GM12872 (cell line): ENCODE measurements at regions not wholly inside any gene's neighbourhood (a gene's known extent, or its start where the extent isn't known, plus 50 kb on each side); places are given as distances from the start of the nearest gene placed in this dataset.

Experiments used
- TF ChIP-seq, protein P1 (sequence below): IDR thresholded peaks from 3 replicates; pipeline ENCODE4 v1.5.1; 2011; ENCODE audit warnings: low read depth, mild to moderate bottlenecking, low read length, moderate library complexity; ENCODE audit not compliant: insufficient read depth

- TF ChIP-seq, protein P1, sequence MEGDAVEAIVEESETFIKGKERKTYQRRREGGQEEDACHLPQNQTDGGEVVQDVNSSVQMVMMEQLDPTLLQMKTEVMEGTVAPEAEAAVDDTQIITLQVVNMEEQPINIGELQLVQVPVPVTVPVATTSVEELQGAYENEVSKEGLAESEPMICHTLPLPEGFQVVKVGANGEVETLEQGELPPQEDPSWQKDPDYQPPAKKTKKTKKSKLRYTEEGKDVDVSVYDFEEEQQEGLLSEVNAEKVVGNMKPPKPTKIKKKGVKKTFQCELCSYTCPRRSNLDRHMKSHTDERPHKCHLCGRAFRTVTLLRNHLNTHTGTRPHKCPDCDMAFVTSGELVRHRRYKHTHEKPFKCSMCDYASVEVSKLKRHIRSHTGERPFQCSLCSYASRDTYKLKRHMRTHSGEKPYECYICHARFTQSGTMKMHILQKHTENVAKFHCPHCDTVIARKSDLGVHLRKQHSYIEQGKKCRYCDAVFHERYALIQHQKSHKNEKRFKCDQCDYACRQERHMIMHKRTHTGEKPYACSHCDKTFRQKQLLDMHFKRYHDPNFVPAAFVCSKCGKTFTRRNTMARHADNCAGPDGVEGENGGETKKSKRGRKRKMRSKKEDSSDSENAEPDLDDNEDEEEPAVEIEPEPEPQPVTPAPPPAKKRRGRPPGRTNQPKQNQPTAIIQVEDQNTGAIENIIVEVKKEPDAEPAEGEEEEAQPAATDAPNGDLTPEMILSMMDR, result no peak
Observed at GRCh38 chr12:92210071-92210470, 64.4 kb upstream of the BTG1 start.

GRCh38 chr12:92208613-92209121 is 63.0 kb upstream of the BTG1 start:
- TF ChIP-seq, protein P1, result no peak

DNA sequence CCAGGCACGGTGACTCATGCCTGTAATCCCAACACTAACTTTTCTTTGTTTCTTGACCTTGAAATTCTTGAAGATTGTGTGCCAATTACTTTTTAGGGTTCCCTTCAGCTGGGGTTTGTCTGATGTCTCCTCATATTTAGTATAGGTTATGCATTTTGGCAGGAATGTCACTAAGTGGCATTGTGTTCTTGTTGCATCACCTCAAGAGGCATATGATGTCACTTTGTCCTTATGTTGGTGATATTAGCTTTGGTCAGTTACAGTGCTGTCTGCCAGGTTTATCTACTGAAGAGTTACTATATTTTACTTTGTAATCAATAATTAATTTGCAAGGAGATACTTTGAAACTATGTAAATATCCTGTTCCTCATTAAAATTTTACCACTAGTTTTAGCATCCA is 61.0 kb upstream of the BTG1 start:
- TF ChIP-seq, protein P1, result no peak

DNA sequence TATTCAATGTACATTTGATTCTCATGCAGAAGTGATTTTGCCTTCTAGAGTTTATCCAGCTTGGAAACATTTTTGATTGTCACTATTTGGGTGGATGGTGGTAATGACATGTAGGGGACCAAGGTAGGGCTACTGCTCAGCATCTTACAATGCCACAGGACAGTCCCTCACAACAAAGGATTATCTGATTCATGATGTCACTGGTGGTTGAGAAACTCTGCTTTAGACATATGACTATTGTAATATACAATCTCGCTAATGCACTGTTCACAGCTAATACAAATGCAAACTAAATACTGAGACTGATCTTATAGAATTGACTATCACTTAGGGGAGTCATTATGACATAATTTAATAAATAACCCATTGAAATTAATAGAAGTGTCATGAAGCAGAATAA is 60.4 kb upstream of the BTG1 start:
- TF ChIP-seq, protein P1, result no peak

DNA sequence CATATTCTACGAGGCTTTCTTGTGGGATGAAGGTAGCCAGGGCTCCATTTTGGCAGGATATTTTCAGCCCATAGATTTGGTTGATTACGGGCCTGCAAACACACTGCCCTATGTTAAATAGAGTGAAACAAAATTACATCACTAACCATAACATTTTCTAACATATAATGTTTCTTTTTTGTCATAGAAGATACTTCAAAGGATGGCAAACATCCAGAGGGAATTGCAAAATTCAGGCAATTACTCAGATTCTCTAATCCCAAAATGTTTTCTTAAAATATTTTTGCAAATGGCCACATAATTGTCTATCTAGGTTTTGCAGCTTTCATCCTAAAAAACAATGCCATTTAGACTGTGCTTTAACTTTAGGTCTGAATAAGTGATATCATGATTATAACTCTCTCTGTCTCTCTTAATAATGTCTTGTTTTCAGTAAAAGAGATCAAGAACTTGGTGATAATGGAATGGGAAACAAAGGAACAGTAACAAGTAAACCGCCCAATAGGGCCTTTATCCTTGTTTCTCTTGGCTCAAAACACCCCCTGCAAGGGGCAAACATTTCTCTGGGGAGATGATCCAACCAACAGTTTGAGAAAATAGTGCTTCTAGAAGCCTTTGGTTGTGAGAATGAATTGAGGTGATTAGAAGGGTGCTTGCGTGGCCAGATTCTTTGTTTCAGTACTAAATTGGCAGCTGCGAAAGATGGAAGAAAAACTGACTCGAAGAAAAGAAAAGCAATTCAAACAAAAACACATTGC is 54.4 kb upstream of the BTG1 start:
- TF ChIP-seq, protein P1, result no peak

GRCh38 chr12:92197815-92198214 is 52.2 kb upstream of the BTG1 start:
- TF ChIP-seq, protein P1, result no peak

- TF ChIP-seq, protein P1, result no peak
Observed at GRCh38 chr12:92196368-92196767, 50.7 kb upstream of the BTG1 start.
